ENCODE measurements at regions not wholly inside any gene's neighbourhood (a gene's known extent, or its start where the extent isn't known, plus 50 kb on each side); places are given as distances from the start of the nearest gene placed in this dataset.

- TF ChIP-seq HDAC6 (IDR thresholded peaks at IDR 0.05; ENCODE audit: unreplicated experiment) (no peak), ZZZ3 (IDR thresholded peaks at IDR 0.05; ENCODE audit: control insufficient read depth, insufficient read length, low read depth) (no peak), YBX1 (IDR thresholded peaks at IDR 0.05) (no peak), KAT2A (conservative IDR thresholded peaks at IDR 0.05; ENCODE audit: control insufficient read depth, low read depth, low read length) (no peak)
Observed at GRCh38 chr10:112000466-112000865, 183.1 kb downstream of the GPAM start (continued).

DNA sequence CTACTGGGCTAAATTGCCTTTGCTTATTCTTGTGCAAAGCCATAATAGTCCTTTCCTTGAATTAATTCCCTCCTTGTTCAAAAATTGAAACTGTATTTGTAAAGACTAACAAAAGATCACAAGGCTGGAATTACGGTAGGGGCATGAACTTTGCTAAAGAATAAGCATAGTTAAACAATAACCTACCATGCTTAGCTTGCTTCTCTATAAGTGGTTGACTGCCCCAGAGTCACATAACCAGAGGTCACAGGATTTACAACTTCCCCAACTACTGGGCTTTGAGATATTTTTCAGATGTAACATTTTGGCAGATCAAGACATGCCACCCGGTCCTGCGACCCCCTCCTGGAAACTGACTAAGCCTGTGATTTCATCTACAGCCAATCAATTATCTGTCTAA, 181.4 kb downstream of the GPAM start:
- Histone ChIP-seq H3K79me2 (ENCODE audit: control insufficient read depth, insufficient read depth, low read length) (no peaks in the 10 kb centered on the region), H3K27me3 (replicated peaks in 1 of 2; ENCODE audit: control insufficient read depth in 2 of 2, insufficient read depth in 2 of 2, low read length in 1 of 2) (no peaks in the 10 kb centered on the region), H3K27ac (ENCODE audit: control insufficient read depth, insufficient read depth) (no peak overlapping the region), H3K36me3 (ENCODE audit: control insufficient read depth in 2 of 2, insufficient read depth in 2 of 2, low read length in 1 of 2) (no peaks in the 10 kb centered on the region), H2AFZ (ENCODE audit: control insufficient read depth, low read depth, low read length) (no peak overlapping the region), H4K20me1 (ENCODE audit: control insufficient read depth, insufficient read depth) (no peaks in the 10 kb centered on the region), H3K4me1 (ENCODE audit: control insufficient read depth, insufficient read depth, low read length) (no peaks in the 10 kb centered on the region), H3K4me3 (no peak overlapping the region), H3K9me3 (replicated peaks; ENCODE audit: control insufficient read depth, insufficient read depth, low read length) (no peaks in the 10 kb centered on the region), H3K4me2 (ENCODE audit: control insufficient read depth, insufficient read depth) (no peak overlapping the region), H3K9ac (ENCODE audit: control insufficient read depth, insufficient read depth, low read length) (no peak overlapping the region)
- 84% methylated on average over 3 of the region's 3 CpGs for WGBS (ENCODE audit: insufficient coverage, insufficient replicate concordance, low lambda C conversion rate, missing lambda C conversion rate)
- ATAC-seq, result no peak
- ChIA-PET POLR2A (no interaction called here), RAD21 (ENCODE audit: unreplicated experiment) (no interaction called here), SMC1A (ENCODE audit: uncharacterized antibody, unreplicated experiment) (interaction anchor here (1.5 kb wide), 1 partner anchor 9 kb away, joined by 3 read pairs; no protein-coding TSS in a partner anchor), CTCF (no interaction called here)
- no peak for FAIRE-seq
- intact Hi-C loops (cut with micrococcal nuclease; ENCODE audit: unreplicated experiment) (no loop called here), in situ Hi-C loops (cut with MboI) (no loop called here)
- TF ChIP-seq, protein P1, sequence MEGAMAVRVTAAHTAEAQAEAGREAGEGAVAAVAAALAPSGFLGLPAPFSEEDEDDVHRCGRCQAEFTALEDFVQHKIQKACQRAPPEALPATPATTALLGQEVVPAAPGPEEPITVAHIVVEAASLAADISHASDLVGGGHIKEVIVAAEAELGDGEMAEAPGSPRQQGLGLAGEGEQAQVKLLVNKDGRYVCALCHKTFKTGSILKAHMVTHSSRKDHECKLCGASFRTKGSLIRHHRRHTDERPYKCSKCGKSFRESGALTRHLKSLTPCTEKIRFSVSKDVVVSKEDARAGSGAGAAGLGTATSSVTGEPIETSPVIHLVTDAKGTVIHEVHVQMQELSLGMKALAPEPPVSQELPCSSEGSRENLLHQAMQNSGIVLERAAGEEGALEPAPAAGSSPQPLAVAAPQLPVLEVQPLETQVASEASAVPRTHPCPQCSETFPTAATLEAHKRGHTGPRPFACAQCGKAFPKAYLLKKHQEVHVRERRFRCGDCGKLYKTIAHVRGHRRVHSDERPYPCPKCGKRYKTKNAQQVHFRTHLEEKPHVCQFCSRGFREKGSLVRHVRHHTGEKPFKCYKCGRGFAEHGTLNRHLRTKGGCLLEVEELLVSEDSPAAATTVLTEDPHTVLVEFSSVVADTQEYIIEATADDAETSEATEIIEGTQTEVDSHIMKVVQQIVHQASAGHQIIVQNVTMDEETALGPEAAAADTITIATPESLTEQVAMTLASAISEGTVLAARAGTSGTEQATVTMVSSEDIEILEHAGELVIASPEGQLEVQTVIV (IDR thresholded peaks at IDR 0.05; ENCODE audit: borderline replicate concordance, partially characterized antibody), result no peak
- TF ChIP-seq NFYA (IDR thresholded peaks at IDR 0.05; ENCODE audit: borderline replicate concordance, low read depth, low read length) (no peak), MXI1 (IDR thresholded peaks at IDR 0.05; ENCODE audit: low read depth, low read length) (no peak), KDM1A (IDR thresholded peaks at IDR 0.05; ENCODE audit: borderline replicate concordance) (no peak), HDGF (IDR thresholded peaks at IDR 0.05) (no peak), RELB (IDR thresholded peaks at IDR 0.05; ENCODE audit: low read depth) (no peak), TCF12 (IDR thresholded peaks at IDR 0.05; ENCODE audit: low read depth, low read length) (no peak), ZNF274 (IDR thresholded peaks at IDR 0.05; ENCODE audit: insufficient read depth, insufficient read length) (no peak), SPI1 (IDR thresholded peaks at IDR 0.05; ENCODE audit: borderline replicate concordance, insufficient read depth, low read depth, low read length) (no peak), GABPA (IDR thresholded peaks at IDR 0.05; ENCODE audit: low read depth) (no peak), ZZZ3 (IDR thresholded peaks at IDR 0.05; ENCODE audit: control insufficient read depth, insufficient read length, low read depth) (no peak), SREBF2 (IDR thresholded peaks at IDR 0.05; ENCODE audit: low read length) (no peak)
- TF ChIP-seq, protein P2, sequence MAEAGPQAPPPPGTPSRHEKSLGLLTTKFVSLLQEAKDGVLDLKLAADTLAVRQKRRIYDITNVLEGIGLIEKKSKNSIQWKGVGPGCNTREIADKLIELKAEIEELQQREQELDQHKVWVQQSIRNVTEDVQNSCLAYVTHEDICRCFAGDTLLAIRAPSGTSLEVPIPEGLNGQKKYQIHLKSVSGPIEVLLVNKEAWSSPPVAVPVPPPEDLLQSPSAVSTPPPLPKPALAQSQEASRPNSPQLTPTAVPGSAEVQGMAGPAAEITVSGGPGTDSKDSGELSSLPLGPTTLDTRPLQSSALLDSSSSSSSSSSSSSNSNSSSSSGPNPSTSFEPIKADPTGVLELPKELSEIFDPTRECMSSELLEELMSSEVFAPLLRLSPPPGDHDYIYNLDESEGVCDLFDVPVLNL (IDR thresholded peaks at IDR 0.05; ENCODE audit: low read depth, low read length), result no peak
- no TSS peak for BruUV-seq (replicated peaks)
- no peak for DNase-seq (ENCODE audit: low read depth, low spot score)
